Activated CD8-positive, alpha-beta memory T cell treated with anti-CD3 and anti-CD28 coated beads for 36 hours (primary cell): ENCODE measurements at regions not wholly inside any gene's neighbourhood (a gene's known extent, or its start where the extent isn't known, plus 50 kb on each side); places are given as distances from the start of the nearest gene placed in this dataset.

ENCODE experiments used
- CTCF ChIA-PET: fragments of 350-600 bp; sonication (Branson Sonifier 250); formaldehyde crosslinking; loops from one replicate; lab custom pipeline; 2021; ENCODE audit warnings: antibody characterized with exemption; lab: Charles Lee
- POLR2A ChIA-PET: fragments of 350-600 bp; sonication (Branson Sonifier 250); formaldehyde crosslinking; loops from one replicate; lab custom pipeline; 2021; ENCODE audit warnings: antibody characterized with exemption; lab: Charles Lee

- ChIA-PET CTCF (no interaction called here), POLR2A (no interaction called here)
Observed at GRCh38 chr9:99592834-99593574, 228.7 kb upstream of the NR4A3 start.

GRCh38 chr9:99593610-99594009 is 228.1 kb upstream of the NR4A3 start:
- POLR2A ChIA-PET = no interaction called here
- CTCF ChIA-PET = no interaction called here

DNA sequence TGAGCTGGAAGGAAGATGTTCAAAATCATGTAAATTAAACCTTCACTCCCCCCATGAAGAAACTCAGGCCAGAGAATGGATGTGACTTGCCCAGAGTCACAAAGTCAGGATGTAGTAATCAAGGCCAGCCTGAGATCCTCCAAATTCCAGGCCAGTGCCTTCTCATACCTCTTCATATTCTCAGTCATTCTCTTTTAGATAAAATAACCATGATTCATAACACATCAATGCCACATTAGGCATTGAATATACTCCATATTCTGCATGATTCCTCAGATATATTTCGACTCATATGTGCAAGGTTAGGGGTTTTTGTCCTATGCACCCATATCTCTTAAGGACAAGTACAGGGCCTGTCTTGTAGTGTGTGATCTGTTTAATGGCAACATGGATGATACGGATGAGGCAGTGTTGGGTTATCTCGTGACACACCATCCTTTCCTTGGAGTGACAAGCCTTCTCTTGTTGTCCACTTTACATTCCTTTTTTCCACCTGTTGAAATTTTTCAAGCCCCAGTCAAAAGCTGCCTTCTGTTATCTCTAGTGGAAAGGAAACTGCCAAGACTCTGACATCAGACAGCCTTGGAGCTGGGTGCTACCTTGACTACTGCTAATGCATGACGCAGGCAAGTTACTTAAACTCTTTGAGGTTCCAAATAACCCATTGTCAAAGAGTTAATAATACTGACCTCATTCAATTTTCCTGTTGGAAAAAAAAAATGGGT is 227.5 kb upstream of the NR4A3 start:
- CTCF ChIA-PET = no interaction called here
- POLR2A ChIA-PET = no interaction called here

DNA sequence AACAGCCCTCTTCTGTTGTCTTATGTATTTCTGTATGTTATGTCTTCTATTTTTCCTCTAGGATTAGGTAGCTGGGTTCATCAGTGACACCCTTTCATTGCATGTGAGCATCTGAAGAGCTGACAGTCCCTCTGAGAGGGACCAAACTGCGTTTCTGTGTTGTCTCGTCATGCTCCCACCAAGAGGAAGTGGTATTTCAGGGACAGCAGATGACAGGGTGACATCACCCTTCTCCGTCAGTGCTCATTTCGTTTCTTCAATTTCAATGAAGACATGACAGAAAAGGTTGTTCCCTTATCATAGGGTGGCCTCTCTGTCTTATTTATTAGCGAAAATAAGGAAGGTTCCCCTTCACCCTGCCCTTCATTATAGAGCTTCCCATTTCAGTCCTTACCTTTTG is 225.9 kb upstream of the NR4A3 start:
- CTCF ChIA-PET = interaction anchor here (0.8 kb wide), 1 partner anchor 414 kb away, joined by 4 read pairs; no protein-coding TSS in a partner anchor
- POLR2A ChIA-PET = no interaction called here

DNA sequence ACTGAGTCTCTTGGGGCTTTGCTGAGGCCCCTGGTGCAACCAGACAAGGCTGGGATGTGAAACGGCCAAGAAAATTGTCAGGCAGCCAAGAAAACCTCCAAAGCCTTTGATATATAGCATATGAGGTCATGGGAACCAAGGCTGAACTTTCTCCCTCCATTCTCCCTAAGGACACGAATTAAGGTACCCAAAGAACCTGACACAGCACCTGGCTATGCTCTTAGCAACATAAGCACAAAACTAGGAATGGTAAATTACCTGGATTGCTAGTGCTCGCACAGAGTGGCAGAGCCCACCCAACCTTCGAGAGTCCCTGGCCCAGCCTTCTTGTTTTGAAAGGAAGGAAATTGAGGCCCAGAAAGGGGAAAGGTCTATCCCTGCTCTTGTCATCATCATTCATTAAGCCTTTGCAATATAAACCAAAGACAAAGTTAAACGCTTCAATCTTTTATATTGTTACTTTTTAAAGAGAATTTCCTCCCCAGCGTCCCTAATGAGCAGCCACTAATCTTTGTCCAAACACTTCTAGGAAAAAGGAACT is 220.0 kb upstream of the NR4A3 start:
- ChIA-PET POLR2A (no interaction called here), CTCF (no interaction called here)

GRCh38 chr9:99602854-99603253 is 218.8 kb upstream of the NR4A3 start:
- ChIA-PET CTCF (no interaction called here), POLR2A (no interaction called here)

DNA sequence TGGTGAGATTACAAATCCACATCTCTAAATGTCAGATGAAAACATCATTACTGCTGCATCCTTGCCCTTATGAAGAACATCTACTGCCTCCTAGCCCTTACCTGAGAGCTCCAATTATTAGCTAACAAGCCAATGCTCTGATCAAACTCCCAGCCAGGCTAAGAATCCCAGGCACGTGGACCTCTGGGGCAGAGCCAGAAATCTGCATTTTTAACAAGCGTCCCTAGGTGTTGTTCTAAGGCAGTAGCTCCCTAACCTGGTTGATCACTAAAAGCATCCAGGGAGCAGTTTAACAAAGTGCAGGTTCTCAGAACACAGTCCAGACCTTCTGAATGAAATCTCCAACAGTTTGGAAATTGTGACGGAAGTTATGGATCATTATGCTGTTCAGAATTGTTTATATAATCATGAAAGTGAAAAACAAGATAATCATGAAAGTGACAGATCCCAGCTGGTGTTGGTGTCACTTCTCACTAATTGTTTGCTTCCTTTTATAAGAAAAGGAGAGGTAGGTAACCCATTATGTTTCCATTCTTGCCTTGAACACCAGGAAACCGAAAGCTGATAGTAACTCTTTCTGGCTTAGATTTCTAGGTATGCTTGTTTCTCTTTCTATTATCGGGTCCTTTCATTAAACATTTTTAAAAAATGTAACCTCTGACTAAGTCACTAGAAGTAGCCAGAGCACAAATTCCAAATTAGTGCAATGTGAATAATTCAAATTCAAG is 216.5 kb upstream of the NR4A3 start:
- CTCF ChIA-PET = no interaction called here
- POLR2A ChIA-PET = no interaction called here

- CTCF ChIA-PET = interaction anchor here (1.1 kb wide), 1 partner anchor 30 kb away, joined by 3 read pairs; no protein-coding TSS in a partner anchor
- POLR2A ChIA-PET = no interaction called here
Observed at GRCh38 chr9:99606296-99606695, 215.4 kb upstream of the NR4A3 start.

GRCh38 chr9:99606957-99607356 is 214.7 kb upstream of the NR4A3 start:
- CTCF ChIA-PET = interaction anchor here (1.1 kb wide), 1 partner anchor 30 kb away, joined by 3 read pairs; no protein-coding TSS in a partner anchor

DNA sequence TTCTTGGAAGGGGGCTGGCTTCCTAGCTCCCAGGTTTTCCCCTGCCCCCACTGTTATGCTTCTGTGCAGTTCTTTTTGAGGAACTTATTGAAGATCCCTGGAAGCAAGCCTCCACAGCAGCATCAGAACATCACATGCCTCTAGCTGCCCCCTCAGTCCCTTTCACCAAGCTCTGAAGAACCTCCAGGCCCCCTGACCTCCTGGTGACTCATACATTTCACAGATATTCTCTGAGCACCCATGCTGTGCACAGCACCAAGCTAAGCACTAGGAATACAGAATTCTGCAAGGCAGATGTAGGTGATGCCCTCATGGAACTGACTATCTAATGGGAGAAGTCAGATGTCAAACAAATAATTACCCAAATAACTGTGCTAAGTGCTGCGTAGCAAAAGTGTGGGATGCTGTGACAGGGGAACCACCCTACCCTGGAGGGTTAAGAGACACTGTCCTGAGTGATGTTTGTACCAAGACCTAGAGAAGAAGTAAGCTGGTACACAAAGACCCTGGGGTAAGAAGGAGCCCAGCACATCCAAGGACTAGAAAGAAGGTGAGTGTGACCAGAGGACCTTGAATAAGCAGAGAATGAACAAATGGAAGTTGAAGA is 213.7 kb upstream of the NR4A3 start:
- ChIA-PET CTCF (no interaction called here), POLR2A (no interaction called here)

More at GRCh38 chr9:99606957-99607356, 214.7 kb upstream of the NR4A3 start:
- POLR2A ChIA-PET = no interaction called here

DNA sequence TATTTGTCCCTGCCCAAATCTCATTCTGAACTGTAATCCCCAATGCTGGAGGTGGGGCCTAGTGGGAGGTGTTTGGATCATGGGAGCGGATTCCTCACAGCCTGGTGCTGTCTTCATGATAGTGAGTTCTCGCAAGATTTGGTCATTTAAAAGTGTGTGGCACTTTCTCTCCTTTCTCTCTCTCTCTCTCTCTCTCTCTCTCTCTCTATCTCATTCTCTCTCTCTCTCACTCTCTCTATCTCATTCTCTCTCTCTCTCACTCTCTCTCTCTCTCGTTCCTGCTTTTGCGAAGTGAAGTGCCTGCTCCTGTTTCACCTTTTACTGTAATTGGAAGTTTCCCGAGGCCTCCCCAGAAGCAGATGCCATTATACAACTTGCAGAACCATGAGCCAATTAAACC is 207.3 kb upstream of the NR4A3 start:
- ChIA-PET CTCF (no interaction called here), POLR2A (no interaction called here)

- CTCF ChIA-PET = no interaction called here
- POLR2A ChIA-PET = no interaction called here
Observed at GRCh38 chr9:99621040-99621439, 200.6 kb upstream of the NR4A3 start.

GRCh38 chr9:99622679-99623078 is 199.0 kb upstream of the NR4A3 start:
- ChIA-PET CTCF (no interaction called here), POLR2A (no interaction called here)

DNA sequence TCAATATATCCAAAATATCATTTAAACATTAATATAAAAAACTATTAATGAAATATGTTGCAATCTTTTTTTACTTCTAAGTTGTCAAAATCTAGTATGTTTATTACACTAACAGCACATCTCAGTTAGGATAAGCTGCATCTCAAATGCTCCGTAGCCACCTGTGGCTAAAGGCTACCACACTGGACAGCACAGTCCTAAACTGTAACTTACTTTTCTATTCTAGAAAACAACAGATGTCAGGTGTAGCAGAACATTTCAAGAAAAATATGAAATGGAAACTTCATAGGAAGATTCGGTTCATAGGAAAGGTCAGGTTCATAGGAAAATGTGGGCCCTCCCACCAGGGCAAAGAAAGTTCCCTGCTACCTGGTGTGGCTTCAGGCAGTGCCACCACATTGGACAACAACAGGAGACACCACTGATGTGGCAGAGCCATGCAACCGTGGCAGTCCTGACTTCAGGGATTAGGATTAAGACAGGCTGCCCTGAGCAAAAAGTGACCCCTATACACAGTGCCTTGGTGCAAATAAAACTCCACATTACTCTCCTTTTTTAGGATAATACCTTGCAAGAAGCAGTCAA is 197.8 kb upstream of the NR4A3 start:
- ChIA-PET CTCF (no interaction called here), POLR2A (no interaction called here)

- POLR2A ChIA-PET = no interaction called here
Observed at GRCh38 chr9:99624499-99625233, 197.0 kb upstream of the NR4A3 start.

GRCh38 chr9:99626426-99626825 is 195.3 kb upstream of the NR4A3 start:
- CTCF ChIA-PET = no interaction called here
- POLR2A ChIA-PET = no interaction called here

More at GRCh38 chr9:99624499-99625233, 197.0 kb upstream of the NR4A3 start:
- CTCF ChIA-PET = no interaction called here

DNA sequence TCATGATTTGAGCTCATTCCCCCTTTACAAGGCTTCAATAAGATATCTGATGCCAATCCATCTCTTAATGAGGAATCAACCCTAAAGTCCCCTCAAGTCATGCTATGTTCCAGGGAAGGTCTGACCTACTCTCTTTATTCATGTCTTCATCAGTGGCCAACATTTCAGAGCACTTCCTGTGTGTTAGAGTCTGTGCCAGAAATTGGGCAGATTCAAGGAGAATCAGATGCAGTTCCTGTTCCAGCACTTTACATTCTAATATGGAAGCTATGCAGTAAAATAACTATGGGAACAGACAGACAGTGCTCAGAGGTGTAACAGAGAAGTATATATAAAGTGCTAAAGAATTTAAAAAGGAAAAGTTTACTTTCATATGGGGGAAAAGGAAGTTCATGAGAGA is 193.4 kb upstream of the NR4A3 start:
- ChIA-PET POLR2A (no interaction called here), CTCF (no interaction called here)

DNA sequence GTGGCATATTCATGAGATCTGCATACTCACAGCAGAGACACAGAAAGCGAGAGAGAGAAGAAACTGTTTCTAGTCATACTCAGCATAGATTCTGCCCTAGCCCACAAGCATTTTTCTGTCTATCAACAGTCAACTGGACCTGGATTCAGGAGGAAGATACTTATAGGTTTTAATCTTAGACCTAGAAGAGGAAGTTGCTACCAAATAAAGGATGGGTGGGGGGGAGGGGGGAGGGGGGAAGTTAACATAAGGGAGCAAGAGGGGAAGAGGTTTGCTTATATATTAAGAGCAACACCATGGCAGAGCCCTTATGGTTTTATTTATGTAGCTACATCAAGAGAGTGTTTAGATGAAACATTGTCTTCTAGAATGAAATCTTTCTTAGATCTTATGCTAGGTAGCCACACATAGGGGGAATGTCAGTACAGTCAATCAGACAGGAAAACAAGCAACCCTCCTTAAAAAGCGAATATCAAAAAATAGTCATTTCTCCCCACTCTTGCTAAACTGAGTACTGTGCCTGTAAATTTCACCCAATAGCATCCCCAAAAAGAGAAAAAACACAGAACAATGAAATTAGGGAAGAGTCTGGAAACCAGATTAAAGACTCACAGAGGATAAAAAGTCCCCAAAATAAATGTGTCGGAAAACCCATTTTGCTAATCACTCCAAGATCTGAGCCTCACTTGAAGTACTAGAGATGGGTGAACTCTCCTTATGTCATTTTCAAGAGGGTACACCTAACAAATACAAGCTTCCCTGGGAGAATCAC is 192.7 kb upstream of the NR4A3 start:
- ChIA-PET CTCF (no interaction called here), POLR2A (no interaction called here)
